ENCODE measurements at regions not wholly inside any gene's neighbourhood (a gene's known extent, or its start where the extent isn't known, plus 50 kb on each side); places are given as distances from the start of the nearest gene placed in this dataset.
"Not testable (repeated sequence)": the region's sequence is repeated elsewhere in the genome, so short reads cannot be mapped to it uniquely, and the experiment has no call there.

GRCh38 chr1:146308892-146309291 lies 80.1 kb upstream of the NOTCH2NLA start:
- DNase-seq (ENCODE audit: extremely low spot score, unreplicated experiment); H3K4me1 Mint-ChIP-seq (ENCODE audit: unreplicated experiment); H3K9me3 Mint-ChIP-seq; H3K27me3 Mint-ChIP-seq; H3K27ac Mint-ChIP-seq; H3K36me3 Mint-ChIP-seq; H3K4me3 Mint-ChIP-seq: not testable (repeated sequence)

- H3K9me3 Mint-ChIP-seq; H3K4me1 Mint-ChIP-seq (ENCODE audit: unreplicated experiment); H3K27me3 Mint-ChIP-seq; H3K4me3 Mint-ChIP-seq; DNase-seq (ENCODE audit: extremely low spot score, unreplicated experiment); H3K27ac Mint-ChIP-seq; H3K36me3 Mint-ChIP-seq: not testable (repeated sequence)
Measured at GRCh38 chr1:146308152-146308551, 79.3 kb upstream of the NOTCH2NLA start.

- H3K4me1 Mint-ChIP-seq (ENCODE audit: unreplicated experiment); H3K4me3 Mint-ChIP-seq; H3K27ac Mint-ChIP-seq; H3K36me3 Mint-ChIP-seq; H3K27me3 Mint-ChIP-seq; H3K9me3 Mint-ChIP-seq; DNase-seq (ENCODE audit: extremely low spot score, unreplicated experiment): not testable (repeated sequence)
Measured at GRCh38 chr1:146307632-146308031, 78.8 kb upstream of the NOTCH2NLA start.

GRCh38 chr1:146306651-146307050 lies 77.8 kb upstream of the NOTCH2NLA start:
- H3K27me3 Mint-ChIP-seq; H3K4me3 Mint-ChIP-seq; H3K27ac Mint-ChIP-seq; H3K9me3 Mint-ChIP-seq; DNase-seq (ENCODE audit: extremely low spot score, unreplicated experiment); H3K36me3 Mint-ChIP-seq; H3K4me1 Mint-ChIP-seq (ENCODE audit: unreplicated experiment): not testable (repeated sequence)

- not testable (repeated sequence) for DNase-seq (ENCODE audit: extremely low spot score, unreplicated experiment); H3K27me3 Mint-ChIP-seq; H3K9me3 Mint-ChIP-seq; H3K4me1 Mint-ChIP-seq (ENCODE audit: unreplicated experiment); H3K36me3 Mint-ChIP-seq; H3K4me3 Mint-ChIP-seq; H3K27ac Mint-ChIP-seq
Measured at GRCh38 chr1:146305442-146305841, 76.6 kb upstream of the NOTCH2NLA start.

GRCh38 chr1:146298575-146298897 lies 69.7 kb upstream of the NOTCH2NLA start:
- DNase-seq (ENCODE audit: extremely low spot score, unreplicated experiment); H3K4me3 Mint-ChIP-seq; H3K4me1 Mint-ChIP-seq (ENCODE audit: unreplicated experiment); H3K27me3 Mint-ChIP-seq; H3K36me3 Mint-ChIP-seq; H3K27ac Mint-ChIP-seq; H3K9me3 Mint-ChIP-seq: not testable (repeated sequence)

GRCh38 chr1:146297781-146298574 lies 69.2 kb upstream of the NOTCH2NLA start:
- DNase-seq (ENCODE audit: extremely low spot score, unreplicated experiment); H3K36me3 Mint-ChIP-seq; H3K9me3 Mint-ChIP-seq; H3K4me1 Mint-ChIP-seq (ENCODE audit: unreplicated experiment); H3K27ac Mint-ChIP-seq; H3K4me3 Mint-ChIP-seq; H3K27me3 Mint-ChIP-seq: not testable (repeated sequence)

GRCh38 chr1:146292940-146293936 lies 64.4 kb upstream of the NOTCH2NLA start:
- H3K4me3 Mint-ChIP-seq; H3K27ac Mint-ChIP-seq; H3K36me3 Mint-ChIP-seq; DNase-seq (ENCODE audit: extremely low spot score, unreplicated experiment); H3K9me3 Mint-ChIP-seq; H3K27me3 Mint-ChIP-seq; H3K4me1 Mint-ChIP-seq (ENCODE audit: unreplicated experiment): not testable (repeated sequence)

- not testable (repeated sequence) for H3K27ac Mint-ChIP-seq; H3K27me3 Mint-ChIP-seq; DNase-seq (ENCODE audit: extremely low spot score, unreplicated experiment); H3K4me3 Mint-ChIP-seq; H3K4me1 Mint-ChIP-seq (ENCODE audit: unreplicated experiment); H3K36me3 Mint-ChIP-seq; H3K9me3 Mint-ChIP-seq
Measured at GRCh38 chr1:146292424-146292823, 63.6 kb upstream of the NOTCH2NLA start.

- H3K9me3 Mint-ChIP-seq; H3K4me3 Mint-ChIP-seq; H3K27me3 Mint-ChIP-seq; H3K4me1 Mint-ChIP-seq (ENCODE audit: unreplicated experiment); H3K36me3 Mint-ChIP-seq; H3K27ac Mint-ChIP-seq; DNase-seq (ENCODE audit: extremely low spot score, unreplicated experiment): not testable (repeated sequence)
Measured at GRCh38 chr1:146287881-146288280, 59.1 kb upstream of the NOTCH2NLA start.

GRCh38 chr1:146284760-146285159 lies 55.9 kb upstream of the NOTCH2NLA start:
- not testable (repeated sequence) for H3K9me3 Mint-ChIP-seq; H3K27ac Mint-ChIP-seq; DNase-seq (ENCODE audit: extremely low spot score, unreplicated experiment); H3K4me3 Mint-ChIP-seq; H3K36me3 Mint-ChIP-seq; H3K4me1 Mint-ChIP-seq (ENCODE audit: unreplicated experiment); H3K27me3 Mint-ChIP-seq

GRCh38 chr1:146283527-146283880 lies 54.7 kb upstream of the NOTCH2NLA start:
- H3K4me1 Mint-ChIP-seq (ENCODE audit: unreplicated experiment); H3K9me3 Mint-ChIP-seq; H3K4me3 Mint-ChIP-seq; H3K27me3 Mint-ChIP-seq; H3K36me3 Mint-ChIP-seq; H3K27ac Mint-ChIP-seq; DNase-seq (ENCODE audit: extremely low spot score, unreplicated experiment): not testable (repeated sequence)

GRCh38 chr1:146282807-146283526 lies 54.1 kb upstream of the NOTCH2NLA start:
- H3K36me3 Mint-ChIP-seq; DNase-seq (ENCODE audit: extremely low spot score, unreplicated experiment); H3K4me1 Mint-ChIP-seq (ENCODE audit: unreplicated experiment); H3K27me3 Mint-ChIP-seq; H3K9me3 Mint-ChIP-seq; H3K4me3 Mint-ChIP-seq; H3K27ac Mint-ChIP-seq: not testable (repeated sequence)

GRCh38 chr1:146281522-146281921 lies 52.7 kb upstream of the NOTCH2NLA start:
- not testable (repeated sequence) for H3K4me1 Mint-ChIP-seq (ENCODE audit: unreplicated experiment); H3K4me3 Mint-ChIP-seq; H3K27me3 Mint-ChIP-seq

More at GRCh38 chr1:146281522-146281921, 52.7 kb upstream of the NOTCH2NLA start:
- not testable (repeated sequence) for DNase-seq (ENCODE audit: extremely low spot score, unreplicated experiment); H3K9me3 Mint-ChIP-seq; H3K27ac Mint-ChIP-seq; H3K36me3 Mint-ChIP-seq
